Activated naive CD4-positive, alpha-beta T cell treated with anti-CD3 and anti-CD28 coated beads, Interleukin-2, amount 50 U/mL, for 72 hours (primary cell): ENCODE measurements at regions not wholly inside any gene's neighbourhood (a gene's known extent, or its start where the extent isn't known, plus 50 kb on each side); places are given as distances from the start of the nearest gene placed in this dataset.

Experiments used
- ATAC-seq, 2 donors: fragments of 150-1000 bp; cut with Tn5 transposase; 2 replicates each; pipeline ENCODE4 v1.10.0; 2021; ENCODE audit warnings: mild to moderate bottlenecking in 2 of 2, moderate library complexity in 2 of 2
- DNase-seq, 2 donors: peaks; one replicate each; pipeline ENCODE4 v3.0.0; 2021 to 2022; ENCODE audit warnings: low spot score in 2 of 2
- H3K27ac Mint-ChIP-seq, 2 donors: one replicate each; pipeline ENCODE4 v1.8.0; 2022; ENCODE audit warnings: mild to moderate bottlenecking in 2 of 2, mixed read lengths in 2 of 2
- H3K36me3 Mint-ChIP-seq, 2 donors: one replicate each; pipeline ENCODE4 v1.8.0; 2022; ENCODE audit warnings: mixed read lengths in 2 of 2
- H3K9me3 Mint-ChIP-seq, 2 donors: one replicate each; pipeline ENCODE4 v1.8.0; 2022; ENCODE audit warnings: mixed read lengths in 2 of 2

GRCh38 chr10:107437921-107438320, 273.4 kb upstream of the SORCS1 start:
- Mint-ChIP-seq H3K27ac (no peak overlapping the region), H3K9me3 (peaks cover 14 to 25% of the 10 kb centered on the region in 2 donors)

DNA sequence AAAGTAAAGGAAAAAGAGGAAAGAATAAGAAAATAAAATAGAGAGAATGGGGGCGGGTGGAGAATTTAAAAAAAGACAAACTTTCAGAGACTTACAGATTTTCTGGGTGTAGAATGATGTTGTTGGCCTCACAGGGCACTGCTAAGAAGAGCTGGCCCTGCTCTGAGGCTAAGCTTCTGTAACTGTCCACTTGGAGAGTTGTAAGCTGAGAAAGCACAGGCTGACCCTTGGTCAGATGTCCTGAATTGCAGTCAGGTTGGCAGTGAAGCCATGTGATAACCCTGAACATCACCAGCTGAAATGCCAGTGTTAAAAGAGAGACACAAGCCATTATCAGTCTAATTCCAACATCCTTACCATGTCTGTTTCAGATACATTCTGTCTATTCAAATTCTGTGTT, 272.1 kb upstream of the SORCS1 start:
- DNase-seq (no peak), ATAC-seq (no peak)
- H3K36me3 Mint-ChIP-seq: no peaks in the 10 kb centered on the region

More at GRCh38 chr10:107437921-107438320, 273.4 kb upstream of the SORCS1 start:
- ATAC-seq: no peak
- no peak for DNase-seq
- no peaks in the 10 kb centered on the region for H3K36me3 Mint-ChIP-seq

GRCh38 chr10:107434854-107435253, 270.3 kb upstream of the SORCS1 start:
- Mint-ChIP-seq H3K9me3 (peaks cover 14 to 16% of the 10 kb centered on the region in 2 donors), H3K27ac (no peak overlapping the region), H3K36me3 (no peaks in the 10 kb centered on the region)
- ATAC-seq (no peak), DNase-seq (no peak)

More for the DNA sequence above, 272.1 kb upstream of the SORCS1 start:
- Mint-ChIP-seq H3K27ac (no peak overlapping the region), H3K9me3 (peaks cover 14 to 25% of the 10 kb centered on the region in 2 donors)

GRCh38 chr10:107434201-107434600, 269.7 kb upstream of the SORCS1 start:
- H3K9me3 Mint-ChIP-seq: peaks cover 14 to 19% of the 10 kb centered on the region in 2 donors
- no peak overlapping the region for H3K27ac Mint-ChIP-seq
- DNase-seq (no peak), ATAC-seq (no peak)
- no peaks in the 10 kb centered on the region for H3K36me3 Mint-ChIP-seq

DNA sequence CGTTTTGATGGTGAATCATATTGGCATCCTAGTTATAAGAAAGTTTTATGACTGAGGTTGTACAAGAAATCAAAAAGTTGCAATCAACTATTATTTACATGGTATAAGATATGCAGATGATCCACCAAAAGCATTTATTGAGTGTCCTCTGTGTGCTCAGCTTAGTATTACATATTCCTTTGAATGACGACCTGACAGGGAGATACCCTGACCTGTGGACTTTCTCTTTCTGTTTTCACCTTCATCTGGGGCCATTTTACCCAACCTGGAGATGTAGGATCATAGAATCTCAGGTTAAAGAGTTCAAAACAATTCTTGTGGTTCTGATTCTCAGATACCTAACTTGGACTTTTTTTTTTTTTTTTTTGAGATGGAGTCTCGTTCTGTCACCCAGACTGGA, 269.1 kb upstream of the SORCS1 start:
- no peak for ATAC-seq
- no peak overlapping the region for H3K27ac Mint-ChIP-seq
- no peaks in the 10 kb centered on the region for H3K36me3 Mint-ChIP-seq
- no peak for DNase-seq
- H3K9me3 Mint-ChIP-seq: peaks cover 14 to 23% of the 10 kb centered on the region in 2 donors

GRCh38 chr10:107430446-107430845, 265.9 kb upstream of the SORCS1 start:
- ATAC-seq (no peak), DNase-seq (no peak)
- H3K9me3 Mint-ChIP-seq: peaks cover 13 to 23% of the 10 kb centered on the region in 2 donors
- H3K36me3 Mint-ChIP-seq: no peaks in the 10 kb centered on the region
- H3K27ac Mint-ChIP-seq: no peak overlapping the region

DNA sequence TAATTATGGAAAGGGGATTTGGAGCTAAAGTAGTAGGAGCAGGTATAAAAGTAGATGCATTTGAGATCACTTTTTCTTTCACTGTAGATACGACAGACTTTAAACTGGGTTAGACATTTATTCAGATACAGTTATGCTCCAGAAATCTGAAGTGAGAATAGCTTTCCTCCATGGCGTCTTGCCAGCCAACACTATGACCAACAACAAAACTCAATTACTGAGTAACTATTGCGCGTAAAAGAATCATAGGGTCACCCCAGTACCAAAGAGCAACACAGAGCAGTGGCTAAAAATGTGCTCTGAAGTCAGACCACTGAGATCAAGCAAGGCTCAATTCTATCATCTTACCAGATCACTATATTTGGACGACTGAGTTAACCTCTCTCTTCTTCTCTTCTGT, 262.5 kb upstream of the SORCS1 start:
- ATAC-seq (no peak), DNase-seq (no peak)
- Mint-ChIP-seq H3K9me3 (peaks cover 14 to 24% of the 10 kb centered on the region in 2 donors), H3K27ac (no peak overlapping the region), H3K36me3 (no peaks in the 10 kb centered on the region)

DNA sequence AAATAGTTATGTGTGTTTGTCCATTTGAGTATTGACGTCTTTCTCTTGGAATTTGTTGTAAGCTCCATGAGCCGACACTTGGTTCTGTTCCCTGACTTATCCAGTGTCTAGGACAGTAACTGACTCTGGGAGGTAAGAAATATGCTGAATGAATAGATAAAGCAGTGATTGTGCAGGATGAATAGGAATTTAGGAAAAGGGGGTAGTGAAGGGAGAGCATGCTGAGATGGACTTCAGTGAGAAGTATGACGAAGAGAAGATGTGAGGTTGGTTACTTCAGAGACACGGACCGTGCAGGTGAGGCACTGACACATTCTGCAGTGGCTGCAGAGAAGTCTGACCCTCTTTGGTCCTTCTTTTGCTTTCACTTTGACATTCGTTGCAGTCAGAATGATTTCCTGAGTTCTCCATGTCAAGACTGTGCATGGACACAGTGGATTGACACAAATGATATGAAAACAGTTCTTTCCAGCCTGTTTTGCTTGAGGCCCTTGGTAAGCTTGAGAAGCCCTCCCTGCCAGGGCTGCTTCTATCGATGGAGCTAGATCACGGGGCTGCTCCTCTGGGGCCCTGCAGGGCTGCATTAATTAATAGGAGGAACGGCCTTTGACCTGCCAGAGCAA, 261.5 kb upstream of the SORCS1 start:
- ATAC-seq (no peak), DNase-seq (no peak)
- Mint-ChIP-seq H3K36me3 (no peaks in the 10 kb centered on the region), H3K9me3 (peaks cover 19 to 32% of the 10 kb centered on the region in 2 donors), H3K27ac (no peak overlapping the region)

- no peak for ATAC-seq
- H3K27ac Mint-ChIP-seq: no peak overlapping the region
- no peaks in the 10 kb centered on the region for H3K36me3 Mint-ChIP-seq
- H3K9me3 Mint-ChIP-seq: peaks cover 23 to 32% of the 10 kb centered on the region in 2 donors
- no peak for DNase-seq
These were observed 260.1 kb upstream of the SORCS1 start for GRCh38 chr10:107424628-107425027.

GRCh38 chr10:107423903-107424302, 259.4 kb upstream of the SORCS1 start:
- ATAC-seq (no peak), DNase-seq (no peak)
- Mint-ChIP-seq H3K9me3 (peaks cover 23 to 27% of the 10 kb centered on the region in 2 donors), H3K36me3 (no peaks in the 10 kb centered on the region), H3K27ac (no peak overlapping the region)

DNA sequence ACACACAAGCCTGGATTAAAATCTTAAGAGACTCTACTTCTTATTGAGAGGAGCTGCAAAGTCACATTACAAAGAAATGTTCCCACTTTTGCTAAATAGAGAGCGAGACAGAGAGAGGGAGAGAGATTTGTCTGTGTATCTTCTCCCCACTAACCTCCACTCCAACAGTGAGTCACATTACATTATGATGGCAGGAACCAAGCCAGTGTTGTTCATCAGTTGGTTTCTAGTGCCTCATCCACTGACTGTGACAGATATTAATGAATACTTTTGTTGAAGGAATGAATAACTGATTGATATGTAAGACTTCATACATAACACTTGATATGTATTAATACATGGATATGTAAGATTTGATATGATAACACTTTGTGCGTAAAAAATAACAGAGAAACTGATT, 258.2 kb upstream of the SORCS1 start:
- no peaks in the 10 kb centered on the region for H3K36me3 Mint-ChIP-seq
- H3K27ac Mint-ChIP-seq: no peak overlapping the region
- no peak for DNase-seq
- no peak for ATAC-seq
- peaks cover 23 to 25% of the 10 kb centered on the region in 2 donors for H3K9me3 Mint-ChIP-seq

- peaks cover 19 to 24% of the 10 kb centered on the region in 2 donors for H3K9me3 Mint-ChIP-seq
- H3K27ac Mint-ChIP-seq: no peak overlapping the region
- H3K36me3 Mint-ChIP-seq: no peaks in the 10 kb centered on the region
- ATAC-seq: no peak
- no peak for DNase-seq
These were observed 255.7 kb upstream of the SORCS1 start for GRCh38 chr10:107420196-107420595.

DNA sequence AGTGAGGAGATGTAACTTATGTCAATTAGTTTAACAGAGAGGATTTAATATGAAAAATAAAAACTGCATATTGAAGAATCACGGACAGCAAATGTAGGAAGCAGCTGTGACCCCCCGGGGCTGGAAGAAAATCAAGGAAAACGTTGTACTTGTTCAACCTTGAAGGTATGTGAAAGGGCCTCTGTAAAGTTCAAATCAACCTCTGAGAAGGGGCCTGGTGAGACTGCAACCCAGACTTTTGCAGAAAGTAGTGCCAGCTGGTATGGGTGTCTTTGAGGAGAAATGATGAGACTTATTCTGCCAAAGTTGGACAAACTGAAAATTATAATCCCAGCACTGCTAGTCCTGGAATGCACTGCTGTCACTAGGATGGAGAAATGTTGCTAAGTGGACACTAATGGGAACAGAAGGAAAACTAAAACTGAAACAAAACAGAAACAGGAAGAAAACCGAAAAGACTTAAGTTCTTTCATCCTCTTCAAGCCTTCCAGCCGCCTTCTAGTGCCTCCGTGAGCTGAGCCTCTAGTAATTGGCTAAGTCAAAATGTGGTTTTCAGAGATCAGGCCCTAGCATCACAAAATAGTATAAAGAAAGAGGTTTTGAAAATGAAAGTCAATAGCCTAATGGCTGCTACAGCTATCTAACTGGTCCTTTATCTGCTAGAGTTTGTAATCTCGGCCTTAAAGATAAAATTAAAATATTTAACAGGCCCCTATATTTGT, 253.7 kb upstream of the SORCS1 start:
- H3K9me3 Mint-ChIP-seq: peaks cover 25 to 27% of the 10 kb centered on the region in 2 donors
- no peaks in the 10 kb centered on the region for H3K36me3 Mint-ChIP-seq
- DNase-seq (no peak), ATAC-seq (no peak)
- H3K27ac Mint-ChIP-seq: no peak overlapping the region

DNA sequence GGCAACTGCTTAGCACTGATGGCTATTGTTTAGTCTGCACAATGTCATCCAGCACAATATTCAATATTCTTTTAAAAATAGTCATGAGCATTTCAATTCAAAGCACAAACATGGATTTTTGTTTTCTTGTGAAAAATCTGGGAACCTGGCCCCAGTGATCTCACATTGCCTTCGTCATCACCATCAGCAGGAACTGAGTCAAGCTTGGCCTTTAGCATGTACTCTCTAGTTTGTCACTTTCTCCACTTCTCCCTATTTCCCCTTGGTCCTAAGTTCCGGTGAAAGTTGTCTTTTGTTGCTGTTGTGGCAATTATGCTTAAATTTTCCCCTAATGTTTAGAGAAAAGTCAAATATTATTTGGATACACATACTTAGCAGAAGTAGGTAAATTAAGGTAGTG, 252.9 kb upstream of the SORCS1 start:
- peaks cover 20 to 25% of the 10 kb centered on the region in 2 donors for H3K9me3 Mint-ChIP-seq
- no peaks in the 10 kb centered on the region for H3K36me3 Mint-ChIP-seq
- ATAC-seq: no peak
- H3K27ac Mint-ChIP-seq: no peak overlapping the region
- DNase-seq: no peak

DNA sequence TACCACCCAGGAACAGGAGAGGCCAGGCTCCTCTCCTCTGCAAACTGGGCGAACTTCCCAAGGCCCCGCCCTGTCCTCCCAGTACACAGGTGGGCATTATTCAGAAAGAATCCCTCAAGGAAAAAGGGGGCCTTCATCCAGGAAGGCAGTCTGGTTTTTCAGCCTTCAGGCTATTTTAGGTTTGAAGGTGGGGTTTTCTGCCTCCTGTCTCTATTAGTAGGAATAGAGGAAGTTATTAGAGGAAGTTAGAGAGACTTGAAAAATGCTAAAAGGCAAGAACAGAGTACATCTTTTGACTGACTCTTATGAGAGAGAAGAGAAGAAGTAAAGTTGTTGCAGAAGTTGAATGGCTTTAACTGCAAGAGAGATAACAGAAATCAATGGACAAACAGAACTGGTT, 250.9 kb upstream of the SORCS1 start:
- no peaks in the 10 kb centered on the region for H3K36me3 Mint-ChIP-seq
- peaks cover 24 to 25% of the 10 kb centered on the region in 2 donors for H3K9me3 Mint-ChIP-seq
- DNase-seq: no peak
- no peak for ATAC-seq
- no peak overlapping the region for H3K27ac Mint-ChIP-seq

GRCh38 chr10:107413971-107414370, 249.5 kb upstream of the SORCS1 start:
- H3K9me3 Mint-ChIP-seq: peaks cover 27 to 32% of the 10 kb centered on the region in 2 donors
- DNase-seq (no peak), ATAC-seq (no peak)
- no peaks in the 10 kb centered on the region for H3K36me3 Mint-ChIP-seq
- H3K27ac Mint-ChIP-seq: no peak overlapping the region

- peaks cover 16 to 17% of the 10 kb centered on the region in 2 donors for H3K9me3 Mint-ChIP-seq
- no peak overlapping the region for H3K27ac Mint-ChIP-seq
- no peaks in the 10 kb centered on the region for H3K36me3 Mint-ChIP-seq
- DNase-seq (no peak), ATAC-seq (no peak)
These were observed 245.0 kb upstream of the SORCS1 start for GRCh38 chr10:107409522-107409921.

DNA sequence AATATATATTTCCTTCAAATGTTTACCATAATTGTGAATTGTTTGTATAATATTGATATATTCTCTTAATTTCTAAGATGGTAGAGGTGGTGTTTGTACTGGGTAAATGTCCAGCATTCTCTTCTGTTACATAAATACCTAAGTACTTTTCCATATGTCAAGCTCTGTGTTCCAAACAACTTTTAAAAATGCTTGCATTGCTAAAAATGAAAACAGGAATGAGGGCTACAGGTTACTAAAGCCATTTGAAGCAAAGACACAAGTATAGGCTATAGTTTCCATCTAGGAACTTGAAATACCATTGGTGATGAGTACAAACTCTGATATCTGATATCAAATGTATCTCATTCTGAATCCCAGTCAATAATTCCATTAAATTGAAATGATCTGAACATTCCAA, 233.6 kb upstream of the SORCS1 start:
- ATAC-seq (no peak), DNase-seq (no peak)
- H3K9me3 Mint-ChIP-seq: peaks cover 18% of the 10 kb centered on the region in 2 donors
- H3K27ac Mint-ChIP-seq: no peak overlapping the region
- H3K36me3 Mint-ChIP-seq: no peaks in the 10 kb centered on the region
